GM12878 (cell line): ENCODE measurements at regions not wholly inside any gene's neighbourhood (a gene's known extent, or its start where the extent isn't known, plus 50 kb on each side); places are given as distances from the start of the nearest gene placed in this dataset.
A peak's percentile ranks its signal among the peaks of the same experiment; 100 is the strongest.

Experiments
- ATAC-seq: fragments of 200-7000 bp; cut with Tn5 transposase; 3 replicates; pipeline ENCODE4 v1.9.1; 2020; ENCODE audit warnings: mild to moderate bottlenecking, moderate library complexity
- BruUV-seq: library from RNA; stranded (reverse); fragments of 400-500 nt; replicated peaks from 2 replicates; lab custom pipeline; 2021; lab: Mats Ljungman, UMichigan
- CTCF ChIA-PET: fragments of 300-600 bp; sonication (Branson Sonifier 250); formaldehyde crosslinking; extraction: SDS; loops from one replicate; lab custom pipeline; 2021; ENCODE audit warnings: inconsistent platforms; lab: Yijun Ruan, JAX
- POLR2A ChIA-PET: fragments of 350-600 bp; formaldehyde crosslinking; extraction: SDS; loops from one replicate; lab custom pipeline; 2021; ENCODE audit warnings: inconsistent platforms; lab: Charles Lee
- RAD21 ChIA-PET: fragments of 300-600 bp; sonication (Branson Sonifier 250); formaldehyde crosslinking; loops from one replicate; lab custom pipeline; 2023; ENCODE audit warnings: antibody characterized with exemption; ENCODE audit not compliant: unreplicated experiment; lab: Charles Lee
- SMC1A ChIA-PET: fragments of 300-600 bp; sonication (Branson Sonifier 250); formaldehyde crosslinking; loops from one replicate; lab custom pipeline; 2023; ENCODE audit not compliant: unreplicated experiment, uncharacterized antibody; lab: Charles Lee
- DNase-seq: peaks from one replicate; pipeline ENCODE4 v3.0.0-alpha.2; 2011; ENCODE audit warnings: low read depth, low spot score
- FAIRE-seq: peaks from 3 replicates; lab custom pipeline; 2011; peaks lifted over from hg19 to GRCh38; lab: Jason Lieb, UNC
- H2AFZ ChIP-seq: 2 replicates; pipeline ENCODE4 v1.6.0; 2011; ENCODE audit warnings: low read depth, low read length, control low read depth; ENCODE audit not compliant: control insufficient read depth
- H3K27ac ChIP-seq: 2 replicates; pipeline ENCODE4 v1.5.1; 2011; ENCODE audit warnings: control low read depth; ENCODE audit not compliant: control insufficient read depth, insufficient read depth
- H3K27me3 ChIP-seq, 2 experiments: replicated peaks in 1 of 2; 2 replicates each; pipeline versions ENCODE4 v1.6.0 to v1.6.1; 2011; ENCODE audit warnings: low read length in 1 of 2; ENCODE audit not compliant: control insufficient read depth in 2 of 2, insufficient read depth in 2 of 2
- H3K36me3 ChIP-seq, 2 experiments: 2 replicates each; pipeline ENCODE4 v1.5.1; 2011; ENCODE audit warnings: low read length in 1 of 2; ENCODE audit not compliant: control insufficient read depth in 2 of 2, insufficient read depth in 2 of 2
- H3K4me1 ChIP-seq: 2 replicates; pipeline ENCODE4 v1.6.1; 2011; ENCODE audit warnings: mild to moderate bottlenecking, low read length, moderate library complexity, mixed read lengths; ENCODE audit not compliant: control insufficient read depth, insufficient read depth
- H3K4me2 ChIP-seq: 2 replicates; pipeline ENCODE4 v1.6.0; 2011; ENCODE audit warnings: control low read depth; ENCODE audit not compliant: control insufficient read depth, insufficient read depth
- H3K4me3 ChIP-seq: fragments of 200-600 bp; sonication (generic); 2 replicates; pipeline ENCODE4 v1.5.1; 2016
- H3K79me2 ChIP-seq: 2 replicates; pipeline ENCODE4 v1.6.0; 2011; ENCODE audit warnings: low read length; ENCODE audit not compliant: control insufficient read depth, insufficient read depth
- H3K9ac ChIP-seq: 2 replicates; pipeline ENCODE4 v1.8.0; 2011; ENCODE audit warnings: low read length, control low read depth, mixed read lengths; ENCODE audit not compliant: control insufficient read depth, insufficient read depth
- H3K9me3 ChIP-seq: replicated peaks from 3 replicates; pipeline ENCODE4 v1.5.1; 2011; ENCODE audit warnings: mild to moderate bottlenecking, low read length; ENCODE audit not compliant: control insufficient read depth, insufficient read depth
- H4K20me1 ChIP-seq: 2 replicates; pipeline ENCODE4 v1.6.0; 2011; ENCODE audit not compliant: control insufficient read depth, insufficient read depth
- CBFB ChIP-seq: IDR thresholded peaks from 2 replicates; pipeline ENCODE4 v1.6.1; 2016; ENCODE audit warnings: antibody characterized with exemption, low read depth
- CHD2 ChIP-seq: IDR thresholded peaks from 2 replicates; pipeline ENCODE4 v1.6.1; 2011; ENCODE audit warnings: low read depth, low read length, improper control_type of control experiment, borderline replicate concordance
- DPF2 ChIP-seq: fragments of 450-650 bp; IDR thresholded peaks from 2 replicates; pipeline ENCODE4 v1.6.1; 2017; ENCODE audit warnings: mild to moderate bottlenecking
- JUND ChIP-seq: IDR thresholded peaks from 2 replicates; pipeline ENCODE4 v1.6.1; 2012; ENCODE audit warnings: low read depth, mild to moderate bottlenecking, low read length, improper control_type of control experiment, moderate library complexity
- RBBP5 ChIP-seq: fragments of 200-600 bp; sonication (generic); conservative IDR thresholded peaks from 2 replicates; pipeline ENCODE4 v1.6.1; 2016
- SREBF1 ChIP-seq: IDR thresholded peaks from 2 replicates; pipeline ENCODE4 v1.6.1; 2012; ENCODE audit warnings: mild to moderate bottlenecking, low read length
- WGBS: methylation state at CpG from one replicate; pipeline ENCODE4 v1.1.6; 2016; ENCODE audit warnings: low lambda C conversion rate; ENCODE audit not compliant: insufficient replicate concordance, insufficient coverage; ENCODE audit errors: missing lambda C conversion rate; 5-methylcytosine and 5-hydroxymethylcytosine counted together
- in situ Hi-C: fragments of 300-500 bp; cut with MboI; formaldehyde crosslinking; loops from 9 replicates; pipeline ENCODE4 v1.14.3; 2018; ENCODE audit warnings: mixed read lengths
- intact Hi-C: fragments of 100-400 bp; cut with micrococcal nuclease; formaldehyde crosslinking; loops from one replicate; pipeline ENCODE4 v1.14.2; 2022; ENCODE audit not compliant: unreplicated experiment
- TF ChIP-seq, protein P1 (sequence below): fragments of 450-650 bp; IDR thresholded peaks from 2 replicates; pipeline ENCODE4 v1.6.1; 2014; ENCODE audit warnings: mild to moderate bottlenecking
- TF ChIP-seq, protein P2 (sequence below): fragments of 450-650 bp; IDR thresholded peaks from 2 replicates; pipeline ENCODE4 v1.6.1; 2018; ENCODE audit warnings: borderline replicate concordance, mild to moderate bottlenecking; ENCODE audit not compliant: partially characterized antibody

DNA sequence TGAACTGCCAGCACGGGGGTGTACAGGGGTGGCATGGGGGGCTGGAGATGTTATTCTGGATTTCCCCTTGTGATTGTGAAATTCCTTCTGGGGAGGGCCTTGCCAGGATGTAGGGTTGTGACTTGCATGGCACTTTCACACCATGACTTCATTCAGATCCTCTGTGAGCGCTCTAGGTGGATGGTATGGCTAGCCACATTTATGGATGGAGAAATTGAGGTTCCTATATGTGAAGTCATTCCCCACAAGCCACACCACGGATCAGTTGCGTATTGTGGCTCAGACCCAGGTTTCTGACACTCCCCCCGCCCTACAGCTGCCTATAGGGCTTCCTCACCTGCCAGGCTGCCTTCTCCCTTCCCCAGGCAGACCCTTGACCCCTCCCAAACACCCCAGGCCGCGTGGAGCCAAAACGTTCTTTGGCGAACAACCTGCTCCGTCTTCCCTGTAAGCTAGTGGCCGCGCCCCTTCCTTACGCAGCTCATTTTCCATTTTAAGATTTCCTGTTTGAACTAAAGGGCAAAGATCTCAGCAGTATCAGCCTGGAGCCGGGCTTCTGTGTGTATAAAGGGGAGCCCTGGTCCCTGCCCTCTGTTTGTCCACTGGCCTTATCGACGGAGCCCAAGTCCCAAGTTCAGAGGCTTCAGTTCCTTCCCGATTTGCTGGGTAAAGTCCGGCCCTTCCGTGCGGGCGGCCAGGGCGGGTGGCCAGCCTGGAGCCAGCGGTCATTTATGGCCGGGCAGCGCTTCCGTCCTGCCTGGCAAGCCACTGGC is 97.8 kb upstream of the KLF4 start:
- in situ Hi-C loops (no loop called here), intact Hi-C loops (no loop called here)
- TF ChIP-seq CBFB, result no peak
- TF ChIP-seq CHD2, result no peak
- no peak for TF ChIP-seq SREBF1
- TF ChIP-seq, protein P1, sequence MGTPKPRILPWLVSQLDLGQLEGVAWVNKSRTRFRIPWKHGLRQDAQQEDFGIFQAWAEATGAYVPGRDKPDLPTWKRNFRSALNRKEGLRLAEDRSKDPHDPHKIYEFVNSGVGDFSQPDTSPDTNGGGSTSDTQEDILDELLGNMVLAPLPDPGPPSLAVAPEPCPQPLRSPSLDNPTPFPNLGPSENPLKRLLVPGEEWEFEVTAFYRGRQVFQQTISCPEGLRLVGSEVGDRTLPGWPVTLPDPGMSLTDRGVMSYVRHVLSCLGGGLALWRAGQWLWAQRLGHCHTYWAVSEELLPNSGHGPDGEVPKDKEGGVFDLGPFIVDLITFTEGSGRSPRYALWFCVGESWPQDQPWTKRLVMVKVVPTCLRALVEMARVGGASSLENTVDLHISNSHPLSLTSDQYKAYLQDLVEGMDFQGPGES, result no peak
- no peak for TF ChIP-seq JUND
- no peak for TF ChIP-seq DPF2
- no peak for TF ChIP-seq RBBP5
- TF ChIP-seq, protein P2, sequence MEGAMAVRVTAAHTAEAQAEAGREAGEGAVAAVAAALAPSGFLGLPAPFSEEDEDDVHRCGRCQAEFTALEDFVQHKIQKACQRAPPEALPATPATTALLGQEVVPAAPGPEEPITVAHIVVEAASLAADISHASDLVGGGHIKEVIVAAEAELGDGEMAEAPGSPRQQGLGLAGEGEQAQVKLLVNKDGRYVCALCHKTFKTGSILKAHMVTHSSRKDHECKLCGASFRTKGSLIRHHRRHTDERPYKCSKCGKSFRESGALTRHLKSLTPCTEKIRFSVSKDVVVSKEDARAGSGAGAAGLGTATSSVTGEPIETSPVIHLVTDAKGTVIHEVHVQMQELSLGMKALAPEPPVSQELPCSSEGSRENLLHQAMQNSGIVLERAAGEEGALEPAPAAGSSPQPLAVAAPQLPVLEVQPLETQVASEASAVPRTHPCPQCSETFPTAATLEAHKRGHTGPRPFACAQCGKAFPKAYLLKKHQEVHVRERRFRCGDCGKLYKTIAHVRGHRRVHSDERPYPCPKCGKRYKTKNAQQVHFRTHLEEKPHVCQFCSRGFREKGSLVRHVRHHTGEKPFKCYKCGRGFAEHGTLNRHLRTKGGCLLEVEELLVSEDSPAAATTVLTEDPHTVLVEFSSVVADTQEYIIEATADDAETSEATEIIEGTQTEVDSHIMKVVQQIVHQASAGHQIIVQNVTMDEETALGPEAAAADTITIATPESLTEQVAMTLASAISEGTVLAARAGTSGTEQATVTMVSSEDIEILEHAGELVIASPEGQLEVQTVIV, result no peak
- H3K4me1 ChIP-seq, result no peaks in the 10 kb centered on the region
- no peak overlapping the region for H3K4me2 ChIP-seq
- ChIA-PET POLR2A (no interaction called here), SMC1A (no interaction called here), CTCF (no interaction called here), RAD21 (no interaction called here)
- no peaks in the 10 kb centered on the region for H4K20me1 ChIP-seq
- H3K4me3 ChIP-seq, result no peak overlapping the region
- whole genome bisulfite sequencing, result 19% methylated on average over 20 of the region's 26 CpGs
- DNase-seq (no peak), FAIRE-seq (no peak), ATAC-seq (peak; percentile 24; the same call in 2 of the 3 replicates)
- no peaks in the 10 kb centered on the region for H3K79me2 ChIP-seq
- BruUV-seq, result no TSS peak
- peaks cover 0 to 2% of the 10 kb centered on the region in 2 experiments; a peak in 1 of 4 replicates for H3K27me3 ChIP-seq
- H3K27ac ChIP-seq, result no peak overlapping the region
- H3K9ac ChIP-seq, result no peak overlapping the region
- no peak overlapping the region for H2AFZ ChIP-seq
- no peaks in the 10 kb centered on the region for H3K9me3 ChIP-seq
- no peaks in the 10 kb centered on the region for H3K36me3 ChIP-seq
